Loucy (cell line): ENCODE measurements at regions not wholly inside any gene's neighbourhood (a gene's known extent, or its start where the extent isn't known, plus 50 kb on each side); places are given as distances from the start of the nearest gene placed in this dataset.

ENCODE experiments used
- CTCF ChIP-seq: fragments of 200-600 bp; sonication (generic); conservative IDR thresholded peaks from 2 replicates; pipeline ENCODE4 v1.5.1; 2014; ENCODE audit warnings: mild to moderate bottlenecking, antibody characterized with exemption, low read length
- EZH2phosphoT487 ChIP-seq: fragments of 200-600 bp; IDR thresholded peaks from 2 replicates; pipeline ENCODE4 v1.6.1; 2018; ENCODE audit warnings: antibody characterized with exemption, mild to moderate bottlenecking, moderate library complexity, borderline replicate concordance

DNA sequence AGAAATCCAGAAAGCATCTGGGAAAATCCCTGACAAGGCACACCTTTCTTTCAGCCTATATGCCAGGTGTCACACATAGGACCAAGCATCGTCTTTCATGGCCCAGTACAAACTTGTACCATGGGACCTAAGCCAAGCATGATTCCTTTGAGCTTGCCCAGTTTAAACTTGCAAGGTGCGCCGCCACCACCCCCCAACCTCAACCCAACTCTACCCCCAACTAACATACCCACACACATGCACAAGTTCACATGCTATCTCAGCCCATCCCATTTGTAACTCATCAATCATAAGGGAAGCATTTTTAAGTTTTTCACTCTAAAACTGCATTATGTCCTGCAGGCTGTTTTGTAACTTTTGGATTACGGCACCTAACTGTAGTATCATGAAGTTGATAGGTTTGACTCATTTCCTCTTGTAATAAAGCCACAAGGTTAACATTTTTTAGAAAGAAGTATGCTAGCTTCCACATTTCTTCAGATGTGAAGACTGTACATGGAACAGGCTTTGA is 145.9 kb upstream of the FST start:
- TF ChIP-seq CTCF (no peak), EZH2phosphoT487 (no peak)
